ENCODE measurements at regions not wholly inside any gene's neighbourhood (a gene's known extent, or its start where the extent isn't known, plus 50 kb on each side); places are given as distances from the start of the nearest gene placed in this dataset.

GRCh38 chr5:107325866-107326265 lies 344.9 kb downstream of the EFNA5 start:
- TF ChIP-seq, protein P1, sequence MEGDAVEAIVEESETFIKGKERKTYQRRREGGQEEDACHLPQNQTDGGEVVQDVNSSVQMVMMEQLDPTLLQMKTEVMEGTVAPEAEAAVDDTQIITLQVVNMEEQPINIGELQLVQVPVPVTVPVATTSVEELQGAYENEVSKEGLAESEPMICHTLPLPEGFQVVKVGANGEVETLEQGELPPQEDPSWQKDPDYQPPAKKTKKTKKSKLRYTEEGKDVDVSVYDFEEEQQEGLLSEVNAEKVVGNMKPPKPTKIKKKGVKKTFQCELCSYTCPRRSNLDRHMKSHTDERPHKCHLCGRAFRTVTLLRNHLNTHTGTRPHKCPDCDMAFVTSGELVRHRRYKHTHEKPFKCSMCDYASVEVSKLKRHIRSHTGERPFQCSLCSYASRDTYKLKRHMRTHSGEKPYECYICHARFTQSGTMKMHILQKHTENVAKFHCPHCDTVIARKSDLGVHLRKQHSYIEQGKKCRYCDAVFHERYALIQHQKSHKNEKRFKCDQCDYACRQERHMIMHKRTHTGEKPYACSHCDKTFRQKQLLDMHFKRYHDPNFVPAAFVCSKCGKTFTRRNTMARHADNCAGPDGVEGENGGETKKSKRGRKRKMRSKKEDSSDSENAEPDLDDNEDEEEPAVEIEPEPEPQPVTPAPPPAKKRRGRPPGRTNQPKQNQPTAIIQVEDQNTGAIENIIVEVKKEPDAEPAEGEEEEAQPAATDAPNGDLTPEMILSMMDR (conservative IDR thresholded peaks at IDR 0.05; ENCODE audit: low read length) = no peak
- H3K4me3 ChIP-seq (ENCODE audit: low read length) = no peak overlapping the region
- no peak for DNase-seq (ENCODE audit: low read depth)

- no peak for DNase-seq (ENCODE audit: low read depth)
- TF ChIP-seq, protein P1 (conservative IDR thresholded peaks at IDR 0.05; ENCODE audit: low read length) = no peak
- no peak overlapping the region for H3K4me3 ChIP-seq (ENCODE audit: low read length)
Observed at GRCh38 chr5:107324809-107325208, 345.9 kb downstream of the EFNA5 start.

DNA sequence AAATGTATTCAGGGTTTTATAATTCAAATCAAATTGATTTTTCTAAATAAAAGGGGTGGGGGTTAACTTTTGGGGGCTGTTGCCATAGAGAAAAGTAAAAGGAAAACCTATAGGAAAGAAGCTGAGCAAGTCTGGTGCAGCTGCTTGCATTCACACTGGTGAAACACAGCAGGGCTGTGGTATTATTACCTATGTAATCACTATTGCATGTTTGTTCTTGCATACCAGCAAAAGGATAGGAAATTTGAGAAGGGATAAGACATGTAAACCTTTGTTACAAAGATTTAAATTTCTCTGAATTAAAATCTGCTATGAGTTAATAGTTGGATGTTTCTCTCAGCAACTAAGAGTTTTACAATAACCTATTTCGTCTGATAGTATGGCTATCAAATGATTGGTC lies 346.7 kb downstream of the EFNA5 start:
- TF ChIP-seq, protein P1 (conservative IDR thresholded peaks at IDR 0.05; ENCODE audit: low read length) = no peak
- no peak for DNase-seq (ENCODE audit: low read depth)
- H3K4me3 ChIP-seq (ENCODE audit: low read length) = no peak overlapping the region

DNA sequence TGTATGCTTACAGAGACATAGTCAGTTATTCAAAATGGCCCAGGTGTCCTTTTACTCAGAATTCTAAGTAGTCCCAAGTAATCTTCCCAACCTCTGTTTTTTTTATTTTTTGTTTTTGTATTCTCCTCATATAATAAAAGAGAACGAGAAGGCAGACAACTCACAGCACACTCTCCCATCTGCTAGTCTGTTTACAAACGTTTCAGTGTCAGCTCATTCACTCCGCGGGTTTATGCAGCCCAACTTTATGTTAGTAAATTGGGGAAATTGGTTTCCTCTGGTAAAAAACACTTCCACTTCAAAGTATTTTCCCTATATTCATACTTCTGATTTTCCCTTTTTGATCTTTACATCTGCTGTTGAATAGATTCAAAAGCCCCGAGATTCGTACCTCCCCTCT lies 347.2 kb downstream of the EFNA5 start:
- TF ChIP-seq, protein P1 (conservative IDR thresholded peaks at IDR 0.05; ENCODE audit: low read length) = no peak
- no peak overlapping the region for H3K4me3 ChIP-seq (ENCODE audit: low read length)
- no peak for DNase-seq (ENCODE audit: low read depth)

DNA sequence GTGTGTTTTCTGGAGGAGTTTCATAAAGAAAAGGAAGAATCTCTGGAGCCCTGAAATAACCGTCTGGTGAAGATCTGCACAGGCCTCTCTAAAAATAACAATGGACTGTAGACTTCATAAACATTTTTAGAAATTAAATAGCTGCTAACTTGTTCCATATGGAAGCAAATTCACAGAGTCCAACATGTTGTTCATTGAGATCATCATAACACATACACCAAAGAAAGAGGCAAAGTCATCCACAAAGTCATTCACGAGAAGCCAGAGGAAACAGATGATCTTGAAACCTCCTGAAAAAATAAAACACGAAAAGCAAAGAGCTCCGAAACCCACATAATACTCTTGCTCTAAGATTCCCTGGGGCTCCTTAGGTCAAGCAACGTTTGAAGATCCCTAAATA lies 347.8 kb downstream of the EFNA5 start:
- peak; percentile 26 for DNase-seq (ENCODE audit: low read depth)
- H3K4me3 ChIP-seq (ENCODE audit: low read length) = no peak overlapping the region
- TF ChIP-seq, protein P1 (conservative IDR thresholded peaks at IDR 0.05; ENCODE audit: low read length) = no peak

DNA sequence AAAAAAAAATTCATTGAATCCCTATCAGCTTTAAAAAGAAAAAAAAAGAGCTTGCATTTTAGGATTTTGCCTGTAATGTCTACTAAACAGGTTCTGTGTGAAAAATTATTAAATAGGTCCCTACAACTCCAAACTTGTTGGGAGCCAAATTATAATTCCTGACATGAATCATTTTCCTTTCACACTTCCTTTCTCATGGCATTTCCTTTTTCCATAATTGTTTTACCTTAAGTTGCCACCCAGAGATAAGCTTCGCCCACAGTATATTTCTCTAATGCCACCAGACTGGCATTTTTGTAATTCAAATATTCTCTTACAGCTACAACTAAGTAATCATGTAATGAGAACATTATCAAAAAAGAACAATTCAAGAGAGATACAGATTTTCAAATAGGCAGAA lies 348.8 kb downstream of the EFNA5 start:
- DNase-seq (ENCODE audit: low read depth) = no peak
- no peak overlapping the region for H3K4me3 ChIP-seq (ENCODE audit: low read length)
- TF ChIP-seq, protein P1 (conservative IDR thresholded peaks at IDR 0.05; ENCODE audit: low read length) = no peak

DNA sequence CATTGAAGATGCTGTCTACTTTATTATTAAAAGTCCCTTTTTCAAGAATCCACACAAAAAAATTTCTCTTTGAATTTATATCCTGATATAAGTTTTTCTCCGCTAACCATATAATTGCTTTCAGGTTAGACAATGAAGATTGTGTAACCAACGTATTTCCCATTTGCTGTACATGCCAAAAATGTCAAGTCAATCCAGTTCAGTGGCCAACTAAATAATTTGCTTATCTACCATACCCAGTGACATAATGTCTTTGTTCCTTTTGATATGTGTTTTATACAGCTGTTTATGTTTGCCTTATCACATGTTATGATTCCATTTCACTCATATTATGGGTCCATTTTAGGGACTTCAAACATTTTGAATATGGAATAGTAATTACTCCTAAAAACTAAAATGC lies 349.9 kb downstream of the EFNA5 start:
- DNase-seq (ENCODE audit: low read depth) = no peak
- no peak overlapping the region for H3K4me3 ChIP-seq (ENCODE audit: low read length)
- TF ChIP-seq, protein P1 (conservative IDR thresholded peaks at IDR 0.05; ENCODE audit: low read length) = no peak
